ENCODE measurements at regions not wholly inside any gene's neighbourhood (a gene's known extent, or its start where the extent isn't known, plus 50 kb on each side); places are given as distances from the start of the nearest gene placed in this dataset.
"Not testable (repeated sequence)": the region's sequence is repeated elsewhere in the genome, so short reads cannot be mapped to it uniquely, and the experiment has no call there.

DNA sequence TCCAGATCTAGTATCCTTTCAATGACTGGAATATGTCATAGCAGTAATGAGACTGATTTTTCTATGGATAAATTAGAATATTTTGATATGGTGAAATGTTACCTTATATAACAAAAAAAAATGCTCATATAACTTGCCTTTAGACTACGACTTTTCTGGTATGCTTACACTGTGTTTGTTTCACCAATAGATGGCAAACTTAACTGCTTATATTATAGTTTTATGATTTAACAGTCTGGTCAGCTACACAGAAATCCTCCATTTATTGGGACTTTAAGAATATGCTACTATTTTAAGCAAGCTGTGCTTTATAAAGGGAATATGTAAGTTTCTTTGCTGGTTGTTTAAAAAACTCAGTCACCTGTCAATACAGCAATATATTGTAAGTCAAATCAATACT is 205.6 kb downstream of the VGLL3 start:
- H3K9me3 ChIP-seq: no peaks in the 10 kb centered on the region
- H3K27me3 ChIP-seq (ENCODE audit: low read depth): no peaks in the 10 kb centered on the region
- no peaks in the 10 kb centered on the region for H3K36me3 ChIP-seq (replicated peaks)
- peak in 1 of 2 experiments; percentile 26 for DNase-seq (ENCODE audit: low spot score in 2 of 2)
- peaks cover 11% of the 10 kb centered on the region for H3K4me1 ChIP-seq
- in situ Hi-C loops (cut with MboI; ENCODE audit: low sequenced_read_pairs): loop anchor here (25.0 kb wide), 1 partner anchor 202 kb away; the partner anchor contains the start of gene VGLL3
- no peak overlapping the region for H3K4me3 ChIP-seq

DNA sequence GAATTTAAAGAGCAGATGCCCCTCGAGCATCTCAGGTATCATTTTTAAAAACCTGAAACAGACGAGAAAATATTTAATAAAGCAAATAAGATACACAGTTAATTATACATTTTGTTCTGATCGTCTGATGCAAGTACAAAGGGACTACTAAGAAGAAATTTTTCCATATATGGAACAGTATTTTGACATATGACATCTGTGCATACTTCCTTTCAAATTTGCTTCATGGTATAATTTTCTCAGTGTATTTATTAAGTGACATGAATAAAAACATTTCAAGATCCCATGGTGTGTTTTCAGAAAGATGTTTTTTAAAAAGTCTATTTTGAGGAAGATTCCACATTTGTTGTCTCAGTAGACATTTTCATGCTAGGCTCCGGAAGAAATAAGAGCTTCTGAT is 208.1 kb downstream of the VGLL3 start:
- Histone ChIP-seq H3K4me3 (no peak overlapping the region), H3K27me3 (ENCODE audit: low read depth) (no peaks in the 10 kb centered on the region), H3K4me1 (peaks cover 11% of the 10 kb centered on the region), H3K36me3 (replicated peaks) (no peaks in the 10 kb centered on the region), H3K9me3 (no peaks in the 10 kb centered on the region)
- in situ Hi-C loops (cut with MboI; ENCODE audit: low sequenced_read_pairs): loop anchor here (25.0 kb wide), 1 partner anchor 204 kb away; the partner anchor contains the start of gene VGLL3
- no peak for DNase-seq (ENCODE audit: low spot score in 2 of 2)

GRCh38 chr3:86782286-86782685 is 208.7 kb downstream of the VGLL3 start:
- H3K4me3 ChIP-seq: no peak overlapping the region
- in situ Hi-C loops (cut with MboI; ENCODE audit: low sequenced_read_pairs): loop anchor here (25.0 kb wide), 1 partner anchor 205 kb away; the partner anchor contains the start of gene VGLL3

GRCh38 chr3:86774082-86774691 is 216.8 kb downstream of the VGLL3 start:
- Histone ChIP-seq H3K9me3 (no peaks in the 10 kb centered on the region), H3K36me3 (replicated peaks) (no peaks in the 10 kb centered on the region), H3K4me1 (no peaks in the 10 kb centered on the region), H3K4me3 (no peak overlapping the region), H3K27me3 (ENCODE audit: low read depth) (no peaks in the 10 kb centered on the region)
- in situ Hi-C loops (cut with MboI; ENCODE audit: low sequenced_read_pairs): loop anchor here (10.0 kb wide), 1 partner anchor 311 kb away; no protein-coding TSS in a partner anchor
- DNase-seq (ENCODE audit: low spot score in 2 of 2): peak in 1 of 2 experiments; percentile 62

More at GRCh38 chr3:86782286-86782685, 208.7 kb downstream of the VGLL3 start:
- no peaks in the 10 kb centered on the region for H3K27me3 ChIP-seq (ENCODE audit: low read depth)
- no peaks in the 10 kb centered on the region for H3K36me3 ChIP-seq (replicated peaks)
- H3K9me3 ChIP-seq: no peaks in the 10 kb centered on the region
- H3K4me1 ChIP-seq: peaks cover 5% of the 10 kb centered on the region
- DNase-seq (ENCODE audit: low spot score in 2 of 2): no peak

DNA sequence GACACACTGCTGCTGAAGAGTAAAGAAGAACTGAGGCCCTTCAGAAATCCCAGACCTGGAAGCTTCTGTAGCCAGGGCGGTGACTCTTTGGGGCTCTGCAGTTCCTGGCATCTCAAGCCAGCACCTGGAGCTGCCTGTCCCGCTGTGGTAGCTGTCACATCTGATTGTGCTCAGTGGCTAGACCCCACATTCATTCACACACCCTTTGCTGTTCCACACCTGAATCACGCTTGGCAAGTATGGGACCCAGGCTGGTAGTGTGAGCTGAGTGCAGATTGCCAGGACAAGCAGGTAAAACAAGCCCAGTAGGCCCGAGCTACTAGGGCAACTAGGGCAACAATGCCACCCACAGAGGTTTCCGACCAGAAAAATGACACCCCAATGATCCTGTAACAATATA is 218.2 kb downstream of the VGLL3 start:
- in situ Hi-C loops (cut with MboI; ENCODE audit: low sequenced_read_pairs): loop anchor here (10.0 kb wide), 1 partner anchor 312 kb away; no protein-coding TSS in a partner anchor
- no peaks in the 10 kb centered on the region for H3K4me1 ChIP-seq

GRCh38 chr3:86771741-86772512 is 219.0 kb downstream of the VGLL3 start:
- Histone ChIP-seq H3K36me3 (replicated peaks) (no peaks in the 10 kb centered on the region), H3K27me3 (ENCODE audit: low read depth) (no peaks in the 10 kb centered on the region), H3K9me3 (no peaks in the 10 kb centered on the region), H3K4me1 (no peaks in the 10 kb centered on the region), H3K4me3 (no peak overlapping the region)
- in situ Hi-C loops (cut with MboI; ENCODE audit: low sequenced_read_pairs): loop anchor here (10.0 kb wide), 1 partner anchor 313 kb away; no protein-coding TSS in a partner anchor
- DNase-seq (ENCODE audit: low spot score in 2 of 2): no peak

More for the DNA sequence above, 218.2 kb downstream of the VGLL3 start:
- no peaks in the 10 kb centered on the region for H3K36me3 ChIP-seq (replicated peaks)
- H3K27me3 ChIP-seq (ENCODE audit: low read depth): no peaks in the 10 kb centered on the region
- H3K9me3 ChIP-seq: no peaks in the 10 kb centered on the region
- DNase-seq (ENCODE audit: low spot score in 2 of 2): no peak
- H3K4me3 ChIP-seq: no peak overlapping the region

DNA sequence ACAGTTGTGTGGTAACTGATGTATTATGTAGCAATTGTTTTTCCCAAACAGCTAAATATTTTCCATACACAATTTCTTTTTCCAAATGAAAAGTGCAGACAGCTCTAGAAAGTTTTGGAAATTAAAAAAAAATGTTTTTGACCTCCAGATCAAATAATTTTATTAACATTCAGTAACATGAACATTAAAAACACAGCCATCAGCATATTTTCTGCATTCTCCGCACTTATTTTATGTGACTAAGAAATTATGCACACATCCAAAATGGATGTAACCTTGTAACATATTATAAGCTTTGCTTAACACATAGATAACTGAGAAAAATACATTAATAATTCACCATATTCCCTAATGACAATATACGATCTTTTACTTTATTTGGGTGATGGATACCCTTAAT is 224.6 kb downstream of the VGLL3 start:
- Histone ChIP-seq H3K36me3 (replicated peaks) (no peaks in the 10 kb centered on the region), H3K4me3 (no peak overlapping the region), H3K9me3 (no peaks in the 10 kb centered on the region), H3K27me3 (ENCODE audit: low read depth) (no peaks in the 10 kb centered on the region), H3K4me1 (no peaks in the 10 kb centered on the region)
- no peak for DNase-seq (ENCODE audit: low spot score in 2 of 2)
- in situ Hi-C loops (cut with MboI; ENCODE audit: low sequenced_read_pairs): no loop called here

GRCh38 chr3:86757322-86758179 is 233.4 kb downstream of the VGLL3 start:
- H3K4me1 ChIP-seq; DNase-seq (ENCODE audit: low spot score in 2 of 2); H3K27me3 ChIP-seq (ENCODE audit: low read depth); H3K36me3 ChIP-seq (replicated peaks); H3K4me3 ChIP-seq; H3K9me3 ChIP-seq; in situ Hi-C loops (cut with MboI; ENCODE audit: low sequenced_read_pairs): not testable (repeated sequence)

DNA sequence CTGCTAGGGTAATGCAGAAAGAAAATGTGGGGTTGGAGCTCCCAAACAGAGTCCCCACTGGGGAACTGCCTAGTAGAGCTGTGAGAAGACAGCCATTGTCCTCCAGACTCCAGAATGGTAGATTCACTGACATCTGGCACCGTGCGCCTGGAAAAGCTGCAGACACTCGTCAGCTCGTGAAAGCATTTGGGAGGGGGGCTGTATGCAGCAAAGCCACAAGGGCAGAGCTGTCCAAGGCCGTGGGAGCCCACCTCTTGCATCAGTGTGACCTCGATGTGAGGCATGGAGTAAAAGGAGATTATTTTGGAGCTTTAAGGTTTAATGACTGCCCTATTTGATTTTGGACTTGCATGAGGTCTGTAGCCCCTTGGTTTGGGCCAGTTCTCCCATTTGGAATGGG is 242.9 kb downstream of the VGLL3 start:
- H3K27me3 ChIP-seq (ENCODE audit: low read depth): no peaks in the 10 kb centered on the region
- DNase-seq (ENCODE audit: low spot score in 2 of 2): no peak

GRCh38 chr3:86744051-86744450 is 246.9 kb downstream of the VGLL3 start:
- DNase-seq (ENCODE audit: low spot score in 2 of 2): no peak
- Histone ChIP-seq H3K4me1 (peaks cover 5% of the 10 kb centered on the region), H3K4me3 (no peak overlapping the region), H3K9me3 (no peaks in the 10 kb centered on the region; the same call in 1 of the 2 replicates), H3K27me3 (ENCODE audit: low read depth) (no peaks in the 10 kb centered on the region), H3K36me3 (replicated peaks) (no peaks in the 10 kb centered on the region)
- in situ Hi-C loops (cut with MboI; ENCODE audit: low sequenced_read_pairs): no loop called here

More for the DNA sequence above, 242.9 kb downstream of the VGLL3 start:
- H3K4me3 ChIP-seq: no peak overlapping the region
- H3K36me3 ChIP-seq (replicated peaks): no peaks in the 10 kb centered on the region
- H3K4me1 ChIP-seq: no peaks in the 10 kb centered on the region
- H3K9me3 ChIP-seq: no peaks in the 10 kb centered on the region; the same call in 1 of the 2 replicates
- in situ Hi-C loops (cut with MboI; ENCODE audit: low sequenced_read_pairs): no loop called here

- in situ Hi-C loops (cut with MboI; ENCODE audit: low sequenced_read_pairs): no loop called here
- no peak for DNase-seq (ENCODE audit: low spot score in 2 of 2)
- peaks cover 7% of the 10 kb centered on the region for H3K4me1 ChIP-seq
- no peaks in the 10 kb centered on the region for H3K36me3 ChIP-seq (replicated peaks)
- no peaks in the 10 kb centered on the region; the same call in 1 of the 2 replicates for H3K9me3 ChIP-seq
- no peaks in the 10 kb centered on the region for H3K27me3 ChIP-seq (ENCODE audit: low read depth)
- no peak overlapping the region for H3K4me3 ChIP-seq
Measured at GRCh38 chr3:86743233-86743632, 247.7 kb downstream of the VGLL3 start.

DNA sequence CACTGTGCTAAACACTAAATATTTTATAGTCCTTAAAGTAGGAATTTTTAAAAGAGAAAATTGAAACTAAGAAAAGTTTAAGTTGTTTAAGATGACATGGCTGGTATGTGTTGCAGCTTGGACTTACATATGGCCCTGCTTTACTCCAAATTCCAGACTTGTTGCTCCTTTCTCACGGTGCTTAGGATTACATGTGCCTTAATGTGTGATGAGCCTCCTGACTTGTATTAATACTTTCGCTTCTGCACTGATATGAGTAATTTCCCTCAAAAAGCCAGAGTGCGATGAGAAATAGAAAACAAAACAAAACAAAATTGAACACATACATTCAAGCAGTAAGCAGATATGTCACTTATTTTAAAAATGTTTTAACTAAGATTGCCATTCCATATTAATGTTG is 250.2 kb downstream of the VGLL3 start:
- Histone ChIP-seq H3K4me3 (no peak overlapping the region), H3K4me1 (peaks cover 7% of the 10 kb centered on the region), H3K9me3 (no peaks in the 10 kb centered on the region), H3K36me3 (replicated peaks) (no peaks in the 10 kb centered on the region), H3K27me3 (ENCODE audit: low read depth) (no peaks in the 10 kb centered on the region)
- DNase-seq (ENCODE audit: low spot score in 2 of 2): no peak
- in situ Hi-C loops (cut with MboI; ENCODE audit: low sequenced_read_pairs): no loop called here

- H3K9me3 ChIP-seq: no peaks in the 10 kb centered on the region
- no peak overlapping the region for H3K4me3 ChIP-seq
- in situ Hi-C loops (cut with MboI; ENCODE audit: low sequenced_read_pairs): no loop called here
- H3K4me1 ChIP-seq: peaks cover 7% of the 10 kb centered on the region
- H3K36me3 ChIP-seq (replicated peaks): no peaks in the 10 kb centered on the region
- DNase-seq (ENCODE audit: low spot score in 2 of 2): peak in 1 of 2 experiments; percentile 71
- no peaks in the 10 kb centered on the region for H3K27me3 ChIP-seq (ENCODE audit: low read depth)
Measured at GRCh38 chr3:86739244-86739643, 251.7 kb downstream of the VGLL3 start.
